ENCODE measurements at regions not wholly inside any gene's neighbourhood (a gene's known extent, or its start where the extent isn't known, plus 50 kb on each side); places are given as distances from the start of the nearest gene placed in this dataset.

GRCh38 chr3:87052499-87053260 is 61.7 kb upstream of the VGLL3 start:
- no peak for TF ChIP-seq CTCF (IDR thresholded peaks at IDR 0.05; ENCODE audit: control insufficient read depth, insufficient read depth, low read depth, low read length, missing control alignments)
- H3K4me3 ChIP-seq (ENCODE audit: control insufficient read depth, low read depth, low read length) = no peak overlapping the region
- no peak for DNase-seq (ENCODE audit: low read depth)

DNA sequence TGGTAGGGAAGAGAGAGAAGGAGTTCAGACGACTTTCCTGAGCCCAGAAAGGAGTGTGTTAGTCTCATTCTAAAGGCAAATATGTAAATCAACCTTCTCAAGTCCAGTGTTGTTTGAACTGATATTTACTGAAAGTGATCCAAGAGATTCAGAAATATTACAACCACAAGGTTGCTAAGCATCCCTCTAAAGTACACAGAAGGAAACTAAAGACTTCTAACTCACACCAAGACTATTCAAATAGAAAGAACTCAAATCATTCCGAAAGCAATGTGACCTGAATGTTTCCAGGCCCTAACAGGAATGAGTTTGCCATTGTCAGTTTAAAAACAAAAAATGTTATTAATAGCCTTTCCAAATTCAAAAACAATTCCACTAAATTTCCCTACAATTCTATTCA is 56.9 kb upstream of the VGLL3 start:
- DNase-seq (ENCODE audit: low read depth) = no peak
- no peak for TF ChIP-seq CTCF (IDR thresholded peaks at IDR 0.05; ENCODE audit: control insufficient read depth, insufficient read depth, low read depth, low read length, missing control alignments)

GRCh38 chr3:87046241-87046640 is 55.3 kb upstream of the VGLL3 start:
- no peak overlapping the region for H3K4me3 ChIP-seq (ENCODE audit: control insufficient read depth, low read depth, low read length)
- no peak for TF ChIP-seq CTCF (IDR thresholded peaks at IDR 0.05; ENCODE audit: control insufficient read depth, insufficient read depth, low read depth, low read length, missing control alignments)
- DNase-seq (ENCODE audit: low read depth) = no peak

More for the DNA sequence above, 56.9 kb upstream of the VGLL3 start:
- no peak overlapping the region for H3K4me3 ChIP-seq (ENCODE audit: control insufficient read depth, low read depth, low read length)

- no peak for TF ChIP-seq CTCF (IDR thresholded peaks at IDR 0.05; ENCODE audit: control insufficient read depth, insufficient read depth, low read depth, low read length, missing control alignments)
- H3K4me3 ChIP-seq (ENCODE audit: control insufficient read depth, low read depth, low read length) = no peak overlapping the region
- DNase-seq (ENCODE audit: low read depth) = no peak
Measured at GRCh38 chr3:87045473-87045872, 54.5 kb upstream of the VGLL3 start.

DNA sequence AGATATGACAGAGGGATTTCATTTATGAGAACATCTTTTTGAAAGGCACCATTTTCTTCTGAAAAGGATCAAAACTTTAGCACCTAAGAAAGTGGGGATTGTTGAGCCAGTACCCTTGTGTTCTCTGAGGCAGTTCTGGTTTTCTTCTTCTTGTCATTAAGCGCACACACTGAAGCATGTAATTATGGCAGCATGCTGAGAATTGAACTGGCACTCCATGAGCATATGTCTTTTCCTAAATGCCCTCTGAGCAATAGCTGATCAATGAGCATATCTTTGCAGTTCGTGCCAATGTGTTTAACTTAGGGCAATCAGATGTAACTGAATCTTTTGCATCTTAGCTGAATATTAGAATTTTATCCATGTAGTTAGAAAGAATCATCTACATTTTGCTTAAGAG is 53.9 kb upstream of the VGLL3 start:
- TF ChIP-seq CTCF (IDR thresholded peaks at IDR 0.05; ENCODE audit: control insufficient read depth, insufficient read depth, low read depth, low read length, missing control alignments) = no peak
- H3K4me3 ChIP-seq (ENCODE audit: control insufficient read depth, low read depth, low read length) = no peak overlapping the region
- no peak for DNase-seq (ENCODE audit: low read depth)

DNA sequence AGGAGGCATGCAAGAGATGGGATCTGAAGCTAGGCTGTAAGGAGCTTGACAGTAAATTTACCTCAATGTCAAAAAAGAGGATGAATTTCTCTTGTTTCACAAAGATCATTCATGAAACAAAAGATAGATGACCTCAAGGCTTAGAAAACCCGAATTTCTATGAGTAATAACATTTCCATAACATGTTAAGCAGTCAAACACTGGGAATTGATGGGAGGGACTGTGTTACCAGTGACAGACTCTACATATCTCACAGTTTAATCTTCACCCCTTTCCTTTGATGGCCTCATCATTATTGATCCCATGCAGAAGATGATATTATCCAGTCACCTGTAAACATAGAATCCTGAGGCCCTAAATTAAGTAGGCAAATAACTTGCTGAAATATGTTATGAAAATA is 53.5 kb upstream of the VGLL3 start:
- DNase-seq (ENCODE audit: low read depth) = no peak
- no peak for TF ChIP-seq CTCF (IDR thresholded peaks at IDR 0.05; ENCODE audit: control insufficient read depth, insufficient read depth, low read depth, low read length, missing control alignments)
- H3K4me3 ChIP-seq (ENCODE audit: control insufficient read depth, low read depth, low read length) = no peak overlapping the region
